Neural cell (in vitro differentiated cells): ENCODE measurements at regions not wholly inside any gene's neighbourhood (a gene's known extent, or its start where the extent isn't known, plus 50 kb on each side); places are given as distances from the start of the nearest gene placed in this dataset.

ENCODE experiments used
- H2AFZ ChIP-seq: fragments of 200-600, 300-800 bp; sonication (generic), shearing (Covaris generic); 2 replicates; pipeline ENCODE4 v1.6.0; 2014; ENCODE audit warnings: low read depth, mild to moderate bottlenecking, antibody characterized with exemption, low read length, moderate library complexity
- H3F3A ChIP-seq: fragments of 200-600 bp; shearing (Covaris generic); 2 replicates; pipeline ENCODE4 v1.6.1; 2016; ENCODE audit warnings: mild to moderate bottlenecking, moderate library complexity, mixed read lengths, antibody characterized with exemption, low read length; ENCODE audit not compliant: insufficient read depth, poor library complexity, severe bottlenecking
- H3K27ac ChIP-seq: fragments of 200-600, 300-800 bp; sonication (generic), shearing (Covaris generic); 2 replicates; pipeline ENCODE4 v1.5.1; 2014; ENCODE audit warnings: mild to moderate bottlenecking, low read length, moderate library complexity
- H3K27me3 ChIP-seq: fragments of 300-800, 200-600 bp; sonication (generic), shearing (Covaris generic); 2 replicates; pipeline ENCODE4 v1.6.0; 2014; ENCODE audit warnings: mild to moderate bottlenecking, low read depth, low read length, moderate library complexity; ENCODE audit not compliant: insufficient read depth
- H3K36me3 ChIP-seq: fragments of 300-800, 200-600 bp; sonication (generic), shearing (Covaris generic); 2 replicates; pipeline ENCODE4 v1.5.1; 2014; ENCODE audit warnings: mild to moderate bottlenecking, antibody characterized with exemption, low read length, moderate library complexity; ENCODE audit not compliant: insufficient read depth
- H3K4me2 ChIP-seq: fragments of 300-800, 200-600 bp; sonication (generic), shearing (Covaris generic); 2 replicates; pipeline ENCODE4 v1.6.0; 2014; ENCODE audit warnings: mild to moderate bottlenecking, low read length
- H3K4me3 ChIP-seq: fragments of 300-800, 200-600 bp; sonication (generic), shearing (Covaris generic); 2 replicates; pipeline ENCODE4 v1.5.1; 2014; ENCODE audit warnings: mild to moderate bottlenecking, low read length, moderate library complexity
- H3K79me2 ChIP-seq: fragments of 200-600 bp; shearing (Covaris generic); replicated peaks from 2 replicates; pipeline ENCODE4 v1.6.0; 2014; ENCODE audit warnings: mild to moderate bottlenecking, low read length, moderate library complexity; ENCODE audit not compliant: insufficient read depth
- H3K9ac ChIP-seq: fragments of 300-800, 200-600 bp; sonication (generic), shearing (Covaris generic); 2 replicates; pipeline ENCODE4 v1.6.1; 2016; ENCODE audit warnings: mild to moderate bottlenecking, low read length, mixed read lengths
- H3K9me2 ChIP-seq: fragments of 200-600 bp; shearing (Covaris generic); 2 replicates; pipeline ENCODE4 v1.6.1; 2016; ENCODE audit warnings: mild to moderate bottlenecking, low read length, mixed read lengths; ENCODE audit not compliant: insufficient read depth
- H3K9me3 ChIP-seq: fragments of 200-600, 300-800 bp; sonication (generic), shearing (Covaris generic); 2 replicates; pipeline ENCODE4 v1.6.1; 2016; ENCODE audit warnings: mild to moderate bottlenecking, mixed run types, low read length, moderate library complexity, mixed read lengths
- H4K20me1 ChIP-seq: fragments of 200-600 bp; shearing (Covaris generic); 2 replicates; pipeline ENCODE4 v1.6.1; 2016; ENCODE audit warnings: mild to moderate bottlenecking, mixed run types; ENCODE audit not compliant: insufficient read depth
- CTCF ChIP-seq: fragments of 450-650 bp; IDR thresholded peaks from 2 replicates; pipeline ENCODE4 v1.5.1; 2014; ENCODE audit warnings: antibody characterized with exemption, mild to moderate bottlenecking, moderate library complexity; ENCODE audit not compliant: poor library complexity, severe bottlenecking
- EP300 ChIP-seq: fragments of 450-650 bp; conservative IDR thresholded peaks from 2 replicates; pipeline ENCODE4 v1.6.1; 2014; ENCODE audit warnings: antibody characterized with exemption, mild to moderate bottlenecking, moderate library complexity; ENCODE audit not compliant: poor library complexity, severe bottlenecking
- EZH2 ChIP-seq: fragments of 200-600, 300-800 bp; shearing (Covaris generic), sonication (generic); IDR thresholded peaks from 2 replicates; pipeline ENCODE4 v1.6.1; 2014; ENCODE audit warnings: antibody characterized with exemption, low read length, borderline replicate concordance, mild to moderate bottlenecking; ENCODE audit not compliant: insufficient read depth, poor library complexity, severe bottlenecking
- MXI1 ChIP-seq: fragments of 450-650 bp; conservative IDR thresholded peaks from 2 replicates; pipeline ENCODE4 v1.6.1; 2014; ENCODE audit warnings: antibody characterized with exemption, mild to moderate bottlenecking; ENCODE audit not compliant: poor library complexity, severe bottlenecking
- POLR2AphosphoS5 ChIP-seq: IDR thresholded peaks from 2 replicates; pipeline ENCODE4 v1.6.1; 2012
- RAD21 ChIP-seq: fragments of 450-650 bp; conservative IDR thresholded peaks from 2 replicates; pipeline ENCODE4 v1.6.1; 2014; ENCODE audit warnings: antibody characterized with exemption, mild to moderate bottlenecking, moderate library complexity
- REST ChIP-seq: IDR thresholded peaks from 2 replicates; pipeline ENCODE4 v1.6.1; 2012; ENCODE audit warnings: borderline replicate concordance
- SMC3 ChIP-seq: fragments of 450-650 bp; conservative IDR thresholded peaks from 2 replicates; pipeline ENCODE4 v1.6.1; 2014; ENCODE audit warnings: antibody characterized with exemption, mild to moderate bottlenecking, moderate library complexity; ENCODE audit not compliant: poor library complexity
- TAF1 ChIP-seq: IDR thresholded peaks from 2 replicates; pipeline ENCODE4 v1.6.1; 2012; ENCODE audit warnings: low read depth

- no peak overlapping the region for H3K4me3 ChIP-seq
- no peaks in the 10 kb centered on the region for H3K36me3 ChIP-seq
- TF ChIP-seq EP300 (peak; percentile 94), TAF1 (no peak), MXI1 (no peak), REST (no peak), POLR2AphosphoS5 (peak; percentile 62), RAD21 (no peak), SMC3 (no peak)
- H3F3A ChIP-seq = no peaks in the 10 kb centered on the region
- no peaks in the 10 kb centered on the region for H3K9me2 ChIP-seq
- no peak overlapping the region for H3K9ac ChIP-seq
- no peaks in the 10 kb centered on the region for H4K20me1 ChIP-seq
- H2AFZ ChIP-seq = no peak overlapping the region
- no peaks in the 10 kb centered on the region for H3K9me3 ChIP-seq
- H3K4me2 ChIP-seq = no peak overlapping the region
- H3K27me3 ChIP-seq = no peaks in the 10 kb centered on the region
- no peaks in the 10 kb centered on the region for H3K79me2 ChIP-seq
- peak overlapping the region; percentile 25 for H3K27ac ChIP-seq
These were observed 143.0 kb upstream of the ELAC2 start for GRCh38 chr17:13160790-13161189.

DNA sequence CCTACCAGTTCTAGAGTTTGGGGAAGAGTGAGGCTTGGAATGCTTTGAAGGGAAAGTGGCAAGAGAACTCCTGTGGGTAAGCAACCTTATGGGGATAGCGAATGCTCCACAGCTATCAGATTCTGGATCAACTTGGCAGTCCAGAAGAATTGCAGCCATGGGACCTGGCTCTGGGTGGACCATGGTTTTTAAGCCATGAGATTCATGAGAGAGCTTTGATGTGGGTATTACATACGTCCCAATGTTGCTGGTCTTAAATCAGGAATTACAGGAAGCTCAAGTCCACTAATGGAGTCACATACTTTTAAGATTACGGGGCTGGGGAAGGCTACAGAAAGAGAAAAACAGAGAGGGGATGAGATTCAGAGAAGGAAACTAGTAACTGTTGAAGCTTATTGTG lies 142.5 kb upstream of the ELAC2 start:
- peak overlapping the region; percentile 25 for H3K27ac ChIP-seq
- H3K9me2 ChIP-seq = no peaks in the 10 kb centered on the region
- no peaks in the 10 kb centered on the region for H3K27me3 ChIP-seq
- H3K4me3 ChIP-seq = no peak overlapping the region
- no peaks in the 10 kb centered on the region for H4K20me1 ChIP-seq
- no peak overlapping the region for H3K9ac ChIP-seq
- H3K4me2 ChIP-seq = no peak overlapping the region
- TF ChIP-seq TAF1 (no peak), REST (no peak), CTCF (no peak), EP300 (no peak), POLR2AphosphoS5 (no peak), RAD21 (no peak), EZH2 (no peak), MXI1 (no peak), SMC3 (no peak)
- H3K36me3 ChIP-seq = no peaks in the 10 kb centered on the region
- no peaks in the 10 kb centered on the region for H3K9me3 ChIP-seq
- no peak overlapping the region for H2AFZ ChIP-seq
- no peaks in the 10 kb centered on the region for H3F3A ChIP-seq
- no peaks in the 10 kb centered on the region for H3K79me2 ChIP-seq
